Keratinocyte (primary cell): ENCODE measurements at regions not wholly inside any gene's neighbourhood (a gene's known extent, or its start where the extent isn't known, plus 50 kb on each side); places are given as distances from the start of the nearest gene placed in this dataset.

Source experiments
- DNase-seq: peaks from one replicate; pipeline ENCODE4 v3.0.0-alpha.2; 2011; ENCODE audit warnings: low read depth, missing footprints, low spot score
- FAIRE-seq: peaks from 2 replicates; lab custom pipeline; 2011; peaks lifted over from hg19 to GRCh38; lab: Jason Lieb, UNC
- H2AFZ ChIP-seq: 2 replicates; pipeline ENCODE4 v1.6.0; 2012; ENCODE audit warnings: low read length, control low read depth, inconsistent platforms; ENCODE audit not compliant: control insufficient read depth
- H3K27ac ChIP-seq: 2 replicates; pipeline ENCODE4 v1.5.1; 2011; ENCODE audit warnings: low read length; ENCODE audit not compliant: control insufficient read depth, insufficient read depth
- H3K27me3 ChIP-seq: 3 replicates; pipeline ENCODE4 v1.6.0; 2011; ENCODE audit warnings: low read length; ENCODE audit not compliant: control insufficient read depth, insufficient read depth; ENCODE audit errors: extremely low read depth
- H3K36me3 ChIP-seq, 2 experiments: 2 replicates in 1 of 2; 3 replicates in 1 of 2; pipeline ENCODE4 v1.5.1; 2011; ENCODE audit warnings: low read length in 2 of 2, mild to moderate bottlenecking in 1 of 2; ENCODE audit not compliant: control insufficient read depth in 2 of 2, insufficient read depth in 2 of 2; ENCODE audit errors: extremely low read depth in 1 of 2
- H3K4me1 ChIP-seq: 3 replicates; pipeline ENCODE4 v1.5.1; 2011; ENCODE audit warnings: low read length; ENCODE audit not compliant: control insufficient read depth, insufficient read depth; ENCODE audit errors: extremely low read depth
- H3K4me2 ChIP-seq: 3 replicates; pipeline ENCODE4 v1.6.0; 2011; ENCODE audit warnings: low read depth, low read length; ENCODE audit not compliant: control insufficient read depth, insufficient read depth; ENCODE audit errors: extremely low read depth
- H3K4me3 ChIP-seq, 3 experiments: fragments of 200-600 bp in 1 of 3; sonication (generic) in 1 of 3; 2 replicates in 2 of 3; 3 replicates in 1 of 3; pipeline ENCODE4 v1.5.1; 2011 to 2016; ENCODE audit warnings: low read length in 3 of 3, mild to moderate bottlenecking in 3 of 3, control low read depth in 2 of 3, inconsistent platforms in 1 of 3, low read depth in 1 of 3, mixed read lengths in 1 of 3, mixed run types in 1 of 3, moderate library complexity in 1 of 3; ENCODE audit not compliant: control insufficient read depth in 2 of 3, insufficient read depth in 2 of 3; ENCODE audit errors: extremely low read depth in 1 of 3
- H3K79me2 ChIP-seq: 2 replicates; pipeline ENCODE4 v1.6.0; 2012; ENCODE audit warnings: low read length; ENCODE audit not compliant: control insufficient read depth, insufficient read depth
- H3K9ac ChIP-seq: 3 replicates; pipeline ENCODE4 v1.6.0; 2011; ENCODE audit warnings: low read length; ENCODE audit not compliant: control insufficient read depth, insufficient read depth; ENCODE audit errors: extremely low read depth
- H3K9me1 ChIP-seq: 3 replicates; pipeline ENCODE4 v1.6.0; 2011; ENCODE audit warnings: low read length; ENCODE audit not compliant: control insufficient read depth, insufficient read depth; ENCODE audit errors: extremely low read depth
- H3K9me3 ChIP-seq: 2 replicates; pipeline ENCODE4 v1.5.1; 2012; ENCODE audit warnings: low read depth, low read length; ENCODE audit not compliant: control insufficient read depth
- H4K20me1 ChIP-seq: 3 replicates; pipeline ENCODE4 v1.6.0; 2011; ENCODE audit warnings: low read length; ENCODE audit not compliant: control insufficient read depth, insufficient read depth; ENCODE audit errors: extremely low read depth
- CTCF ChIP-seq, 3 experiments: IDR thresholded peaks in 1 of 3; conservative IDR thresholded peaks in 1 of 3; optimal IDR thresholded peaks in 1 of 3; 2 replicates in 2 of 3; 3 replicates in 1 of 3; pipeline versions ENCODE3 to v1.5.1; 2011; ENCODE audit warnings: low read length in 3 of 3, mild to moderate bottlenecking in 3 of 3, moderate library complexity in 2 of 3, control low read depth in 1 of 3, inconsistent platforms in 1 of 3; ENCODE audit not compliant: insufficient read depth in 2 of 3; ENCODE audit errors: extremely low read depth in 1 of 3
- EZH2 ChIP-seq: IDR thresholded peaks from one replicate; pipeline ENCODE4 v1.6.1; 2012; ENCODE audit warnings: inconsistent platforms, mild to moderate bottlenecking, low read length, moderate library complexity
- dilution Hi-C: fragments of 300-500 bp; cut with MboI; formaldehyde crosslinking; loops from one replicate; pipeline ENCODE4 v1.7.0; 2020; ENCODE audit warnings: low sequenced_read_pairs; ENCODE audit not compliant: extremely low pct_ligation_motif_present

DNA sequence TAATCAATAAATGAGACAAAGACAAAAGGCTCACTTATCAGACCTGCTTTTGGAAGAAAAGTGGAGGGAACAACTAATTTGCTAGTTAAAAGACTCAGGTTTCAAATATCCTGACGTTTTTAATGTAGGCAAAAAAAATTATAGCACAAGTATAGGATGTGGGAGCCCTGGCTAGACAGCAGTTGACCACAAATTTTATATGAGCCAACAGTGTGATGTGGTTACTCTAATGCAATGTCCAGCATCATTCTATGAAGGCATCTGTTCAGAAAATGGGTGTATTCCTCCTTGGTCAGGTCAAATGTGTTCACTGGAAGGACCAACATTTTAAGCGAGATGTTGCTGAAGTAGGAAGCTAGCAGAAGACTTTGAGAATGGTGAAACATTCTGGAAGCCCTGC lies 237.4 kb downstream of the MAP2K6 start:
- Histone ChIP-seq H3K9me1 (no peaks in the 10 kb centered on the region), H3K4me3 (no peak overlapping the region), H3K27ac (no peak overlapping the region), H3K4me1 (no peaks in the 10 kb centered on the region), H3K9me3 (no peaks in the 10 kb centered on the region), H4K20me1 (no peaks in the 10 kb centered on the region), H3K27me3 (no peaks in the 10 kb centered on the region), H3K36me3 (no peaks in the 10 kb centered on the region), H3K79me2 (no peaks in the 10 kb centered on the region), H3K9ac (no peak overlapping the region), H3K4me2 (no peak overlapping the region), H2AFZ (no peak overlapping the region)
- DNase-seq (no peak), FAIRE-seq (no peak)
- dilution Hi-C loops = no loop called here
- TF ChIP-seq CTCF (optimal IDR thresholded peaks at IDR 0.05 in 1 of 3, IDR thresholded peaks at IDR 0.05 in 1 of 3, conservative IDR thresholded peaks at IDR 0.05 in 1 of 3; ENCODE audit: extremely low read depth in 1 of 3, insufficient read depth in 2 of 3, low read length in 3 of 3) = no peak
- TF ChIP-seq EZH2 = no peak

- FAIRE-seq = peak; percentile 48
- H3K9me3 ChIP-seq = no peaks in the 10 kb centered on the region
- no peak for DNase-seq
- no peak overlapping the region for H3K27ac ChIP-seq
- no peak overlapping the region for H3K4me2 ChIP-seq
- no peak overlapping the region for H3K4me3 ChIP-seq
- dilution Hi-C loops = no loop called here
- H3K36me3 ChIP-seq = no peaks in the 10 kb centered on the region
- no peak overlapping the region for H3K9ac ChIP-seq
- TF ChIP-seq EZH2 (no peak), CTCF (optimal IDR thresholded peaks at IDR 0.05 in 1 of 3, IDR thresholded peaks at IDR 0.05 in 1 of 3, conservative IDR thresholded peaks at IDR 0.05 in 1 of 3; ENCODE audit: extremely low read depth in 1 of 3, insufficient read depth in 2 of 3, low read length in 3 of 3) (no peak)
- no peaks in the 10 kb centered on the region for H3K79me2 ChIP-seq
- H3K9me1 ChIP-seq = no peaks in the 10 kb centered on the region
- no peaks in the 10 kb centered on the region for H3K27me3 ChIP-seq
- no peaks in the 10 kb centered on the region for H4K20me1 ChIP-seq
- H3K4me1 ChIP-seq = no peaks in the 10 kb centered on the region
- H2AFZ ChIP-seq = no peak overlapping the region
Measured at GRCh38 chr17:69654981-69655855, 240.7 kb downstream of the MAP2K6 start.
